Loucy (cell line): ENCODE measurements at regions not wholly inside any gene's neighbourhood (a gene's known extent, or its start where the extent isn't known, plus 50 kb on each side); places are given as distances from the start of the nearest gene placed in this dataset.

ENCODE experiments used
- H2AFZ ChIP-seq: fragments of 200-600 bp; sonication (generic); 2 replicates; pipeline ENCODE4 v1.6.0; 2016; ENCODE audit warnings: antibody characterized with exemption, mild to moderate bottlenecking, low read length, moderate library complexity
- H3F3A ChIP-seq: fragments of 200-600 bp; 2 replicates; pipeline ENCODE4 v1.6.0; 2016; ENCODE audit warnings: antibody characterized with exemption, low read depth, mild to moderate bottlenecking
- H3K27me3 ChIP-seq: fragments of 200-600 bp; sonication (generic); 2 replicates; pipeline ENCODE4 v1.6.1; 2014; ENCODE audit warnings: low read length, mild to moderate bottlenecking; ENCODE audit not compliant: insufficient read depth, poor library complexity, severe bottlenecking
- H3K36me3 ChIP-seq: fragments of 200-600 bp; sonication (generic); 2 replicates; pipeline ENCODE4 v1.6.1; 2016; ENCODE audit warnings: low read length; ENCODE audit not compliant: insufficient read depth
- H3K4me1 ChIP-seq: fragments of 200-600 bp; sonication (generic); 2 replicates; pipeline ENCODE4 v1.5.1; 2014; ENCODE audit warnings: low read length, mild to moderate bottlenecking; ENCODE audit not compliant: insufficient read depth, poor library complexity, severe bottlenecking
- H3K4me2 ChIP-seq: fragments of 200-600 bp; sonication (generic); 2 replicates; pipeline ENCODE4 v1.6.0; 2014; ENCODE audit warnings: antibody characterized with exemption, low read length, low read depth, mild to moderate bottlenecking; ENCODE audit not compliant: poor library complexity, severe bottlenecking
- H3K4me3 ChIP-seq: fragments of 200-600 bp; sonication (generic); 2 replicates; pipeline ENCODE4 v1.5.1; 2014; ENCODE audit warnings: low read length, mild to moderate bottlenecking, mixed read lengths; ENCODE audit not compliant: poor library complexity, severe bottlenecking
- H3K79me2 ChIP-seq: fragments of 200-600 bp; sonication (generic); 2 replicates; pipeline ENCODE4 v1.6.1; 2014; ENCODE audit warnings: low read length; ENCODE audit not compliant: insufficient read depth
- H3K9ac ChIP-seq: fragments of 200-600 bp; sonication (generic); 2 replicates; pipeline ENCODE4 v1.6.0; 2014; ENCODE audit warnings: mild to moderate bottlenecking, low read depth, low read length, moderate library complexity; ENCODE audit not compliant: poor library complexity, severe bottlenecking
- H3K9me2 ChIP-seq: fragments of 200-600 bp; sonication (generic); replicated peaks from 2 replicates; pipeline ENCODE4 v1.6.1; 2016; ENCODE audit warnings: low read depth, low read length, mixed read lengths
- H3K9me3 ChIP-seq: fragments of 200-600 bp; sonication (generic); 2 replicates; pipeline ENCODE4 v1.6.1; 2014; ENCODE audit warnings: mild to moderate bottlenecking, antibody characterized with exemption, low read length, low read depth; ENCODE audit not compliant: insufficient read depth
- H4K20me1 ChIP-seq: fragments of 200-600 bp; sonication (generic); 2 replicates; pipeline ENCODE4 v1.6.0; 2014; ENCODE audit warnings: antibody characterized with exemption, low read length, mild to moderate bottlenecking; ENCODE audit not compliant: insufficient read depth, poor library complexity, severe bottlenecking
- CTCF ChIP-seq: fragments of 200-600 bp; sonication (generic); conservative IDR thresholded peaks from 2 replicates; pipeline ENCODE4 v1.5.1; 2014; ENCODE audit warnings: mild to moderate bottlenecking, antibody characterized with exemption, low read length
- EZH2phosphoT487 ChIP-seq: fragments of 200-600 bp; IDR thresholded peaks from 2 replicates; pipeline ENCODE4 v1.6.1; 2018; ENCODE audit warnings: antibody characterized with exemption, mild to moderate bottlenecking, moderate library complexity, borderline replicate concordance

GRCh38 chr1:65054481-65054880 lies 88.1 kb upstream of the JAK1 start:
- no peaks in the 10 kb centered on the region for H3K9me3 ChIP-seq
- peaks cover 9% of the 10 kb centered on the region for H3K79me2 ChIP-seq
- no peak for TF ChIP-seq CTCF
- no peak for TF ChIP-seq EZH2phosphoT487
- no peak overlapping the region for H3K4me2 ChIP-seq
- no peak overlapping the region for H3K4me3 ChIP-seq
- peaks cover 21% of the 10 kb centered on the region for H3K36me3 ChIP-seq
- no peak overlapping the region for H3K9ac ChIP-seq
- H4K20me1 ChIP-seq: peaks cover 8% of the 10 kb centered on the region
- no peaks in the 10 kb centered on the region for H3F3A ChIP-seq
- no peaks in the 10 kb centered on the region for H3K27me3 ChIP-seq
- H3K9me2 ChIP-seq: no peaks in the 10 kb centered on the region
- no peaks in the 10 kb centered on the region for H3K4me1 ChIP-seq
- no peak overlapping the region for H2AFZ ChIP-seq

- Histone ChIP-seq H2AFZ (no peak overlapping the region), H3K9me2 (no peaks in the 10 kb centered on the region)
These were observed 89.4 kb upstream of the JAK1 start for GRCh38 chr1:65055747-65056146.

GRCh38 chr1:65056234-65056633 lies 89.9 kb upstream of the JAK1 start:
- H3K9ac ChIP-seq: no peak overlapping the region
- no peaks in the 10 kb centered on the region for H3K27me3 ChIP-seq
- H3K9me3 ChIP-seq: no peaks in the 10 kb centered on the region
- no peaks in the 10 kb centered on the region for H3K9me2 ChIP-seq
- H3K4me3 ChIP-seq: no peak overlapping the region
- peaks cover 26% of the 10 kb centered on the region for H3K79me2 ChIP-seq
- no peaks in the 10 kb centered on the region for H3F3A ChIP-seq
- peaks cover 21% of the 10 kb centered on the region for H3K36me3 ChIP-seq
- H3K4me1 ChIP-seq: peaks cover 7% of the 10 kb centered on the region
- no peak overlapping the region for H2AFZ ChIP-seq
- no peak overlapping the region for H3K4me2 ChIP-seq
- peaks cover 15% of the 10 kb centered on the region for H4K20me1 ChIP-seq
- TF ChIP-seq EZH2phosphoT487: no peak
- TF ChIP-seq CTCF: no peak

More at GRCh38 chr1:65055747-65056146, 89.4 kb upstream of the JAK1 start:
- Histone ChIP-seq H3K9ac (no peak overlapping the region), H3K27me3 (no peaks in the 10 kb centered on the region), H4K20me1 (peaks cover 15% of the 10 kb centered on the region), H3K9me3 (no peaks in the 10 kb centered on the region), H3K79me2 (peaks cover 22% of the 10 kb centered on the region), H3K36me3 (peaks cover 21% of the 10 kb centered on the region), H3F3A (no peaks in the 10 kb centered on the region), H3K4me3 (no peak overlapping the region), H3K4me2 (no peak overlapping the region), H3K4me1 (peaks cover 7% of the 10 kb centered on the region)
- no peak for TF ChIP-seq EZH2phosphoT487
- no peak for TF ChIP-seq CTCF
